Loucy (cell line): ENCODE measurements at regions not wholly inside any gene's neighbourhood (a gene's known extent, or its start where the extent isn't known, plus 50 kb on each side); places are given as distances from the start of the nearest gene placed in this dataset.

Experiments used
- H2AFZ ChIP-seq: fragments of 200-600 bp; sonication (generic); 2 replicates; pipeline ENCODE4 v1.6.0; 2016; ENCODE audit warnings: antibody characterized with exemption, mild to moderate bottlenecking, low read length, moderate library complexity
- H3F3A ChIP-seq: fragments of 200-600 bp; 2 replicates; pipeline ENCODE4 v1.6.0; 2016; ENCODE audit warnings: antibody characterized with exemption, low read depth, mild to moderate bottlenecking
- H3K27me3 ChIP-seq: fragments of 200-600 bp; sonication (generic); 2 replicates; pipeline ENCODE4 v1.6.1; 2014; ENCODE audit warnings: low read length, mild to moderate bottlenecking; ENCODE audit not compliant: insufficient read depth, poor library complexity, severe bottlenecking
- H3K36me3 ChIP-seq: fragments of 200-600 bp; sonication (generic); 2 replicates; pipeline ENCODE4 v1.6.1; 2016; ENCODE audit warnings: low read length; ENCODE audit not compliant: insufficient read depth
- H3K4me1 ChIP-seq: fragments of 200-600 bp; sonication (generic); 2 replicates; pipeline ENCODE4 v1.5.1; 2014; ENCODE audit warnings: low read length, mild to moderate bottlenecking; ENCODE audit not compliant: insufficient read depth, poor library complexity, severe bottlenecking
- H3K4me2 ChIP-seq: fragments of 200-600 bp; sonication (generic); 2 replicates; pipeline ENCODE4 v1.6.0; 2014; ENCODE audit warnings: antibody characterized with exemption, low read length, low read depth, mild to moderate bottlenecking; ENCODE audit not compliant: poor library complexity, severe bottlenecking
- H3K4me3 ChIP-seq: fragments of 200-600 bp; sonication (generic); 2 replicates; pipeline ENCODE4 v1.5.1; 2014; ENCODE audit warnings: low read length, mild to moderate bottlenecking, mixed read lengths; ENCODE audit not compliant: poor library complexity, severe bottlenecking
- H3K79me2 ChIP-seq: fragments of 200-600 bp; sonication (generic); 2 replicates; pipeline ENCODE4 v1.6.1; 2014; ENCODE audit warnings: low read length; ENCODE audit not compliant: insufficient read depth
- H3K9ac ChIP-seq: fragments of 200-600 bp; sonication (generic); 2 replicates; pipeline ENCODE4 v1.6.0; 2014; ENCODE audit warnings: mild to moderate bottlenecking, low read depth, low read length, moderate library complexity; ENCODE audit not compliant: poor library complexity, severe bottlenecking
- H3K9me2 ChIP-seq: fragments of 200-600 bp; sonication (generic); replicated peaks from 2 replicates; pipeline ENCODE4 v1.6.1; 2016; ENCODE audit warnings: low read depth, low read length, mixed read lengths
- H3K9me3 ChIP-seq: fragments of 200-600 bp; sonication (generic); 2 replicates; pipeline ENCODE4 v1.6.1; 2014; ENCODE audit warnings: mild to moderate bottlenecking, antibody characterized with exemption, low read length, low read depth; ENCODE audit not compliant: insufficient read depth
- H4K20me1 ChIP-seq: fragments of 200-600 bp; sonication (generic); 2 replicates; pipeline ENCODE4 v1.6.0; 2014; ENCODE audit warnings: antibody characterized with exemption, low read length, mild to moderate bottlenecking; ENCODE audit not compliant: insufficient read depth, poor library complexity, severe bottlenecking
- EZH2phosphoT487 ChIP-seq: fragments of 200-600 bp; IDR thresholded peaks from 2 replicates; pipeline ENCODE4 v1.6.1; 2018; ENCODE audit warnings: antibody characterized with exemption, mild to moderate bottlenecking, moderate library complexity, borderline replicate concordance
- TF ChIP-seq, protein P1 (sequence below): fragments of 200-600 bp; sonication (generic); conservative IDR thresholded peaks from 2 replicates; pipeline ENCODE4 v1.5.1; 2014; ENCODE audit warnings: mild to moderate bottlenecking, antibody characterized with exemption, low read length

DNA sequence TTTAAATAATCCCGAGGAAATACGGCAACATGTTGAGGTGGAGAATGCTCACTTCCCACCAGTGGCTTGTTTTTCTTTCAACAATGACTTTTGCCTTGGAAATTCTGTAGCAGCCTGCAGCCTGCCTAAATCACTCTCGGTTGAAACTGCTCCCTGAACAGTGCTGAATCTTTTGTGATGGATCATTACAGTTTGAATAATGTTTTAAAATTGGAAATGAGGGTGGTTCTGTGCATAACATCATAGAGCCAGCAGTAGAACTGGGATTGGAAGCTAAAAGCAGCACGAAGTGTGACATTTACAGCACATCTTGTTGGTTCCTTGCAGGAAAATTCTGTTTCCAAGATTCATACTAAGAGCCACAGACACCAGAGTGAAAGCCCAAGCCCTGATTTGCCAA is 74.1 kb upstream of the GPR12 start:
- no peak for TF ChIP-seq EZH2phosphoT487
- TF ChIP-seq, protein P1, sequence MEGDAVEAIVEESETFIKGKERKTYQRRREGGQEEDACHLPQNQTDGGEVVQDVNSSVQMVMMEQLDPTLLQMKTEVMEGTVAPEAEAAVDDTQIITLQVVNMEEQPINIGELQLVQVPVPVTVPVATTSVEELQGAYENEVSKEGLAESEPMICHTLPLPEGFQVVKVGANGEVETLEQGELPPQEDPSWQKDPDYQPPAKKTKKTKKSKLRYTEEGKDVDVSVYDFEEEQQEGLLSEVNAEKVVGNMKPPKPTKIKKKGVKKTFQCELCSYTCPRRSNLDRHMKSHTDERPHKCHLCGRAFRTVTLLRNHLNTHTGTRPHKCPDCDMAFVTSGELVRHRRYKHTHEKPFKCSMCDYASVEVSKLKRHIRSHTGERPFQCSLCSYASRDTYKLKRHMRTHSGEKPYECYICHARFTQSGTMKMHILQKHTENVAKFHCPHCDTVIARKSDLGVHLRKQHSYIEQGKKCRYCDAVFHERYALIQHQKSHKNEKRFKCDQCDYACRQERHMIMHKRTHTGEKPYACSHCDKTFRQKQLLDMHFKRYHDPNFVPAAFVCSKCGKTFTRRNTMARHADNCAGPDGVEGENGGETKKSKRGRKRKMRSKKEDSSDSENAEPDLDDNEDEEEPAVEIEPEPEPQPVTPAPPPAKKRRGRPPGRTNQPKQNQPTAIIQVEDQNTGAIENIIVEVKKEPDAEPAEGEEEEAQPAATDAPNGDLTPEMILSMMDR = no peak

DNA sequence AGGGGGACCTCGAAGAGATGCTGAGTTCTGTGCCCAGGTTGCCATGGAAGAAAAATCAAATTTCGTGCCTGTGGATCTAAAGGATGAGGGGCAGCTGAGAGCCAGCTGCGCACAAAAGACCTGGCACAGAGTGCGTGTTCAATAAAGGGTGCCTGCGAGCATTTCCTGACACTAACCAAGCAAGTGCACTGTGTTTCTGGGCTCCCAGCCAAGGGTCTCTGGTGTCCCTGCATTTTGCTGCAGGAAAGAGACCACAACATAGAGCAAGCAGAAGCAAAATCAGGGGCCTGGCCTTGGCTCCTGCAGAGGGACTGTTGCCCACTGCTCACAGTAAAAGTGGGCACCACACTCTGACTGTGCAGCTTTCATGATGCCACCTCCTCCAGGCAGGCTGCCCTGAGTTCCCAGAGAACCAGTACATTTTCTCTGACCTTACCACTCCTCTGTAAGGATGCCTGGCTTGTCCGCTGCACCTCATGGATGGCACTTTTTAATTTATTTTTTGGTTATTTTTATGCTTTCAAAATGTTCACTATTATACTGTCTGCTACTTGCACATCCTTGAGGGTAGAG is 70.8 kb upstream of the GPR12 start:
- TF ChIP-seq EZH2phosphoT487 = no peak
- TF ChIP-seq, protein P1 = no peak
- Histone ChIP-seq H3K36me3 (no peaks in the 10 kb centered on the region), H3K9ac (no peak overlapping the region), H3F3A (no peaks in the 10 kb centered on the region), H3K27me3 (no peaks in the 10 kb centered on the region), H3K4me1 (no peaks in the 10 kb centered on the region), H3K9me3 (no peaks in the 10 kb centered on the region), H4K20me1 (no peaks in the 10 kb centered on the region), H3K9me2 (no peaks in the 10 kb centered on the region), H3K4me2 (no peak overlapping the region), H2AFZ (no peak overlapping the region), H3K4me3 (no peak overlapping the region), H3K79me2 (no peaks in the 10 kb centered on the region)

More for the DNA sequence above, 74.1 kb upstream of the GPR12 start:
- no peaks in the 10 kb centered on the region for H3K79me2 ChIP-seq
- no peaks in the 10 kb centered on the region for H3K4me1 ChIP-seq
- no peaks in the 10 kb centered on the region for H4K20me1 ChIP-seq
- H3K27me3 ChIP-seq = no peaks in the 10 kb centered on the region
- no peaks in the 10 kb centered on the region for H3K36me3 ChIP-seq
- H3K9me2 ChIP-seq = no peaks in the 10 kb centered on the region
- H3K9ac ChIP-seq = no peak overlapping the region
- no peak overlapping the region for H3K4me3 ChIP-seq
- H3F3A ChIP-seq = no peaks in the 10 kb centered on the region
- H3K9me3 ChIP-seq = no peaks in the 10 kb centered on the region
- no peak overlapping the region for H2AFZ ChIP-seq
- no peak overlapping the region for H3K4me2 ChIP-seq

DNA sequence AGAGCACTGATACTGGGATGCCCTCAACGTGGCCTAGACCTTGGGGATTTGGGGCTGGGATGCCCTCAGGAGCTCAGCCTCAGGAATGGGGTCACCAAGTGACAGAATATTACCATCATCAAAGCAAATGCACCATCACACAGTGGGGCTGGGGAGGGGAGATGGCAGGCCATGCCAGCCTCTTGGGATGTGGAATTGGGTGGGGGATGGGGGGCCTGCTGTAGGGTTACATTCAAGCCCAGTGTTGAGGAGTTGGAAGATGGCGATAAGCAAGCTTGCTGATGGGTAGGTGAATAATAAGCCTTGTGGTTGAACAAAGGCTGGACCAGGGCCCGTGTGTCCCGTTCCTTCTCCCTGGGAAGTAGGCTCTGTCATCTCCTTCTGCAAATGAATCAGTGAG is 69.1 kb upstream of the GPR12 start:
- no peaks in the 10 kb centered on the region for H3K9me2 ChIP-seq
- no peak overlapping the region for H3K4me3 ChIP-seq
- H4K20me1 ChIP-seq = no peaks in the 10 kb centered on the region
- no peak for TF ChIP-seq EZH2phosphoT487
- TF ChIP-seq, protein P1 = no peak
- no peak overlapping the region for H3K4me2 ChIP-seq
- H3K27me3 ChIP-seq = no peaks in the 10 kb centered on the region
- no peaks in the 10 kb centered on the region for H3K79me2 ChIP-seq
- no peaks in the 10 kb centered on the region for H3F3A ChIP-seq
- no peak overlapping the region for H2AFZ ChIP-seq
- H3K9me3 ChIP-seq = no peaks in the 10 kb centered on the region
- no peak overlapping the region for H3K9ac ChIP-seq
- H3K36me3 ChIP-seq = no peaks in the 10 kb centered on the region
- no peaks in the 10 kb centered on the region for H3K4me1 ChIP-seq
